Kidney glomerular epithelial cell (primary cell): ENCODE measurements at regions not wholly inside any gene's neighbourhood (a gene's known extent, or its start where the extent isn't known, plus 50 kb on each side); places are given as distances from the start of the nearest gene placed in this dataset.

ENCODE experiments used
- DNase-seq: peaks from one replicate; lab custom pipeline; 2025; lab: John Stamatoyannopoulos, UW

- DNase-seq, result no peak
Measured at GRCh38 chr3:120544361-120544760, 51.8 kb upstream of the NDUFB4 start.

- DNase-seq, result no peak
Measured at GRCh38 chr3:120536642-120537041, 59.5 kb upstream of the NDUFB4 start.

DNA sequence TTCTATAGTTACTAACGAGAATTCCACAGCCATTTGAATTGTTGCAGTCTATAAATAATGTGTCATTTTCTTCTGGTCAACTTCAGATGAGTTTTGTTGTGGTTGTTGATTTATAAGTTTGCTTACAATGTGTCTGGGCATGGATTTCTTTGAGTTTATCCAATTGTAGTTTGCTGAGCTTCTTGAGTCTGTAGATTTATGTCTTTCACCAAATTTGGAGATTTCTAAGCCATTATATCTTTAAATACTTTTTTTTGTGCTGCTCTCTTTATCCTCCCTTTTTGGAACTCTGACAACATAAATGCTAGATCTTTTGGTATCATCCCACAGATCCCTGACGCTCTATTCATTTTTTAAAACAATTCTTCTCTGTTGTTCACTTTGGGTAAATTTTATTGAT lies 63.2 kb upstream of the NDUFB4 start:
- DNase-seq, result no peak

DNA sequence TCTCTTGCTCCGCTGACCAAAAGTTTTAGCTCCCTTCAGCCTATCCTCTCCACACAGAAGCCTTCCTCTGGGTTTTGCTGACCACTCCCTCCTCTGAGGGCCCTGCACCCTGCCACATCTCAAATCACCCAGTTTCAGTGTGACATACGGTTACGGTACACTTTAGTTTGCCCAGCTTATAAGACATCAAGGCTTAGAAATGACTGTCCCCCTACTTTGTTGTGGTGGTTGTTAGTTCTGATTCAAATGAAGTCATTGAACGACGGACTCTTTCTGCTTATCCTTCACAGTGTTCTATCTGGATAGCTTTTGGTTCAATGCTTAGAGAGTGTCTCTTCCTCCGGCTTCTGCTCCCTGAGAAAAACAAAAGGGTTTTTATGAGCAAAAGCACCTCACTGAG lies 68.0 kb upstream of the NDUFB4 start:
- no peak for DNase-seq

- DNase-seq, result no peak
Measured at GRCh38 chr3:120526011-120526870, 69.9 kb upstream of the NDUFB4 start.

DNA sequence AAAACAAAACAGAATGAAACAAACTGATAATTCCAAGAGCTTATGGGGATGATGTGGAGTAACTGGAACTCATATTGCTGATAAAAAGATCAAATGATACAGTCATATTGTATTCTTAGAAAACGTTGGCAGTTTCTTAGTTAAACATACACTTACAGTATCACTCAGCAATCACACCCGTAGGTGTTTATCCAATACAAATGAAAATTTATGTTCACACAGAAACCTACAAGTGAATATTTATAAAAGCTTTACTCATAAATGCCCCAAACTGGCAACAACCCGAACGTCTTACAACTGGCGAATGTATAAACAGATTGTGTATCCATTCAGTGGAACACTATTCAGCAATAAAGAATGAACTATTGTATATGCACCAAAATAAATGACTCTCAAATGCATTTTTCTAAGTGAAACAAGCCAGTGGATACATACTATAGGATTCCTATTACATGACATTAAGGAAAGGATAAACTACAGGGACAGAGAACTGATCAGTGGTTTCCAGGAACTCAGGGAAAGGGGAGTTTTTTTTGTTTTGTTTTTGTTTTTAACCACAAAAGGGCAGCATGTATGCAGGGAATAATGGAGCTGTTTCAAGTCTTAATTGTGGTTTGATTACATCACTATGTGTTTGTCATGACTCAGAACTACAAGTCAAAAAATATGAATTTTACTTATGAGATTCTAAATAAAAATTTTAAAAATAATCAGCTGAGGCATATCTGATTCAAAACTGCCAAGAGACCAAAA lies 71.8 kb upstream of the NDUFB4 start:
- peak; percentile 29 for DNase-seq

DNA sequence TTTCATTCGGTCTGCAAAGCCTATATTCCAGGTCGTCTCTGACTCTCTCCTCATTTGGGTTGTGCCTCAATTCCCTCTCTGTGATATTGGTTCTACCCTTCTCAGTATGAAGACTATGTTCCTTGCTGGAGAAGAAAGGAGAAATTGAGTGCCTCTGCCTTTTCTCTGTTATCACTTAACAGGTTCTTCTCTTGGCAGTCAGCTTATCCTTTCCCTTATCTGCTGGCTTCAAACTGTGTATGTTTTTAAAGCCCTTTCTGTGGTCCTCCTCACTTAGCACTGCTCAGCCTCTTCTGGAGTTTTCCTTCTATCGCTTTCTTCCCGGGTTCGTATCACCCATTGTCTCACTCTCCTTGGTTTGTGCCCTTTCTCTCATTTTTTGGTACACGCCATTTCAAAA lies 65.3 kb upstream of the FSTL1 start:
- no peak for DNase-seq

GRCh38 chr3:120512655-120513054 lies 61.9 kb upstream of the FSTL1 start:
- DNase-seq, result no peak

DNA sequence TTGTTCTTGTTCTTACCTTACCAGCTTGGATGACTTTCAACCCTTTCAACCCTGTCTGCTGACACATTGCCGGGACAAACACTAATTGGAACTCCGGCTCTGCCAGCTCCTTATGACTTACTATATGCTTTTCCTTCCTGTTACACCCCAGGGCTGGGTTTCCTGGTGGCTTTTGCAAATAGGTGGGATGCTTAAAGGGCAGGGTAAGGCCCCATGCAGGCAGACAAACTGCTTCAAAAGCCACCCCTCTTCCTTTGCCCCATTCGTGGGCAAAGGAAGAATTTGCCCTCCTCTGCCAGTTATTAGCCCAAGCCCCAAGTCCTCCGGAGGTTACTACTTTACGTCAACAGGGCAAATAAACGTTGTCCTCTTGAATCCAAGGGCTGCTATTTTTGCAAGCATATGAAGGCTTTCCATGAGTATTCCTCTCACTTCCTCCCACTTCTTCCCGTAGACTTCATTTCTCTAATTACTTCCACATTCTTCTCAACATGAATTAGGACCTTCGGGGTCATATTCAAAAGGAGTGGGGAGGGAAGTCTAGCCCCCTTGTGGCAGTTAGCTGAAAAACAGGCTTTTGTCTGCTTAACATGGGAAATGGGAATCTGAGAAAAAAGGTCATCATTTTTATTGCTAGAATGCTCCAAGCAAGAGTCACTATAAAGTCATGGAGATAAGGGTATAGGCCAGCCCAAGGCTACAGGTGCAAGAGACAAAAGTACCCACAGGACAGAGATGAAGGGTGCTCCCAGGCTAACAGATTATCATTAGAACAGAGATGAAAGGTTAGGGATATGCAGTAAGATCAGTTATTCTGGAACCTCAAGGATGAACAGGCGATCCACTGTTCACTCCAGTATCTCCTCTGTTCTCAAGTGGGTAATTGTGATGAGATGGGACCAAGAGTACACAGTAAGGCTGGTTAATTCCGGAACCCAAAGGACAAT lies 56.3 kb upstream of the FSTL1 start:
- no peak for DNase-seq

DNA sequence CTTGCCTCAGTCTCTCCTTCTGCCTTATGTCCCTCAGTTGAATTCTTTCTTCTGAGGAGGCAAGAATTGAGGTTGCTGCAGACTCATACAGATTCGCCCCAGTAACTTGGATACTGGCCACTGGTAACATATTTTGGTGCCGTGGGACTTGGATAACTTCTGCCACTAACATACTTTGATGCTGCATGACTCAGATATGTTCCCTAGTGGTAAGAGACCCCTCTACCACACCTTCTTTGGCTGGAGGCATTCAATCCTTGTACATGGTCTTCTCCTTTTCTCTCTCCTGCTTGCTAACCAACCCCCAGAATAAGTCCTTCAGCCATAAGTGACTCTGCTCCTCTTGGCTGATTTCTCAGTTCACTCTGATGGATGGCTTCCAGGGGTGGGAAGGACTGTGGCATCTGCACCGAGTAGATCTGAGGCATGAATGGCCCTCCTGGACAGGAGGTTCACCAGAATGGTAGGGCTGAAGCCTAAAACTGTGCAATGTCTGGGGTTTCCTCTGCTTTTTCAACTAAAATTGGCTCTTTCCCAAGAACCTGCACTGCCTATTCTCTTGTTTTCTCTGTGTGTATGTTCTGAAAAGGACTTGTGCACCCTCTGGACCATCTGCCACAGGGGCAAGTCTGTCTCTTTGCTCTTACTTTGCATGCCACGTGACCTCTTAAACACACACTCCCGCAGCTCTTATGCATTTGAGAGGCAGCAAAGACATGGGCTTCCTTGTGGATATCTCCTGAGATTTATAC lies 55.5 kb upstream of the FSTL1 start:
- DNase-seq, result no peak

GRCh38 chr3:120503727-120504616 lies 53.2 kb upstream of the FSTL1 start:
- DNase-seq, result no peak

DNA sequence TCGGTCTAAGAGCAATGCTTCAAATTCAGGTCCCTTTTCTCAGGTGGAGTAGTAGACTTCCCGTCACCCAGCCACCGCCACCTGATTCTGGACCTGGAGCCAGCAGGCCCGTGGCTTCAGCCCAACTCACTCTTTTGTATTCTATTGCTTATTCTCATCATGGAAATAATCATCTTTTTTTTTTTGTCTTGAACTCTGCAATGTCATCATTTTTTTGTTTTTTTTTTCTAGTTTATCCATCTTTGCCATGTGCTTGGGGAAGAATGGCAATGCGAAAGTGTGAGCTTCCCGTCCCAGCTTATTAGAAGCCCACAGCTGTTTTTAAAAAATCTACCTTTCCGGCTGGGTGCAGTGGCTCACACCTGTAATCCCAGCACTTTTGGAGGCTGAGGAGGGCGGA lies 51.3 kb upstream of the FSTL1 start:
- no peak for DNase-seq
